SW480 (cell line): ENCODE measurements at regions not wholly inside any gene's neighbourhood (a gene's known extent, or its start where the extent isn't known, plus 50 kb on each side); places are given as distances from the start of the nearest gene placed in this dataset.

Experiments used
- DNase-seq: peaks from one replicate; pipeline ENCODE4 v3.0.0-alpha.2; 2016; ENCODE audit warnings: low spot score

DNA sequence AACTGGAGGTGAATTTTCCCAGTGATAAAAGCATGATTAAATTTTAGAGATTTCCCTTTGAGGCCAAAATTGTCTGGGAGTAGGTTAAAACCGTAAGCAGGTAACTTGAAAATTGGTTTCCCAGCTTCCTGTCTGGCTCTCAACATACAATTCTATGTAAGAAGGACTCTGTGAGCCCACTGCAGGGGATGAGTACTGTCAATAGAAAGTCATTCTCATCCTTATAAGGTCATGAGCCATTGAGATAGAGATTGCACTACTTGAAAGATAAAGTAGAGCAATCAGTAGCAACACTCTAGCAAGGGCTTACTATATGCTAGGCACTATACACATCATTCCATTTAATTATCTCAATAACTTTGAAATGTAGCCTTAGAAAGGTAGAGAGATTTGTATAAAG, 225.6 kb upstream of the HMGA2 start:
- DNase-seq, result no peak

DNA sequence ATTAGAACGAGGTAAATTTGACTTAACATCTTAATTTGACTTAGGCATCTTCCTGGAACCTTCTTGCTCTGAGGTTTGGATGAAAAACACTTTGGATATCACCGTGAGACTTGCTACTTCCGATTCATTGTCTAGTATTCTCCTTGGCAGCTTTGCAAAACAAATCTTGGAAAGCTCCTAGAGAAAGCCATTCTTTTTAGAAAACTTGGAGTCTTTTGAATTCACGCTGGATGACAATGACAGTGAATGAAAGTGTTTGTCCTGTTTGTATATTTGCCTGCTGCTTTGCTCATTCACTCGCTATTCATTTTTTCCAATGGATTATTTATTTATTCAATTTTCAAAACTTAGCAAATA, 222.1 kb upstream of the HMGA2 start:
- DNase-seq, result no peak

DNA sequence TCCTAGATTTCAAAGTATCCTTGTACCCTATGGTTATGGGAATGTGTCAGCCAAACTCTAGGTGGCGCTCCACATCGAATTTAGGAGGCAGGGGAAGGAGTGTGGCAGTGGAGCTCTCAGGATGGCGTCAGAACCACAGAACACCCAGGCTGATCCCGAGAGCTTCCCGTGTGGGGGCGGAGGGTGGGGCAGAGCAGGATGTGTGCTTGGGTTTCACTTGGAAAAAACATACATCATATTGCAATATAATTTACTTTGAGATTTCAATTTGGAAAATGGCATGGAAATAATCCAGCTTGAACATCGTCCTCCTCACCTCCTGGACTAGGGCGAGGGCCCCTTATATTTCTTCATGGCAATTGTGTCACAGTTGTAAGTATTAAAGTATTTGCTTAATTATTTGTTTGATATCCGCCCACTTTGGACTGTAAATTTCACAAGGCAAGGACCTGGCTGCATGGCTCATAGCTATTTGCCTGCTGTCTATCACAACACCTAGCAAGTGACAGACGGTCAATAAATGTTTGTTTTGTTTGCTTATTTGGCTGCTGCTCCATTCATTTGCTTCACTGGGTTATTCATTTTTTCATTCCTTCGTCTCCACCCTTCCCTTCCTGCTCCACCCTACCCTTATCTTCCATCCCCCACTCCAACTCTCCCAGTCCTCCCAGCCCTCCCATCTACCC, 221.5 kb upstream of the HMGA2 start:
- peak; percentile 89 for DNase-seq

DNA sequence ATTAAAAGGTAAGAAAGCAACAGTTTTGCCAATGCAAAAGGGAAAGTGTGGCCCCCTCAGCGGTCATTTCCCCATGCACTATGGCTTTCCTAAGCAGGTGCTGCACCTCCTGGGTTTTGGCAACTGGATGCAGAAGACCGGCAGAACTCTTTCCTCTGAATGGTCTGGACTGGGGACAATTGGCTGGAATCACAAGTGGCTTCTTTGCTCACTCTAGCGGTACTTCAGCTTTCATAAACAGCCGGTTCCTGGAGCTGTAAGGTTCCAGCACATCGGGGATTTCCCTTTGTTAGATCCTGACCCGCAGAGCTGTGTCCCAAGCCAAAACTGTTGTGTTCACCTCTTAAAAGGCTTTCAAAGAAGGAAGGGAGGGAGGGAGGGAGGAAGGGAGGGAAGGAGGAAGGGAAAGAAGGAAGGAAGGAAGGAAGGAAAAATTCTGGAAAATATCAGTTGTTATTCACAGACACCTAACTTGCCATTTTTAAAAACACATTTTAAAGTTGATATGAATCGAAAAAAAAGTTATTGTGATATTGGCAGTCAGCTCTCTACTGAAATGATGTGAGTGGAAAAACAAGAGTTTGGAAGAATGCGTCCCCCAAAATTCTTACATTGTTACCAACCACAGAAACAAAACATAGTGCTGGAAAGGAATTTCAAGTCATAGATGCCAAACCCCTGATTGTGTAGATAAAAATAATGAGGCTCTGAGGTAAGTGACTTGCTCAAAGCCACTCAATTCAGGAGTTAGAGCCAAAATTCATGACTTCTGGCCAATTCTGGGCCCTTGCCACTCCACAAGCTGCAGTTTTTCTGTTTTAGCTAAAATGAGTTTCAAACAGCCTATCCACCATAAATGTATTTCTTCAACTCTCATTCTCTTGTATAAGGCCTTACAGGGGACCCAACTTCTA, 220.6 kb upstream of the HMGA2 start:
- peak; percentile 64 for DNase-seq

DNA sequence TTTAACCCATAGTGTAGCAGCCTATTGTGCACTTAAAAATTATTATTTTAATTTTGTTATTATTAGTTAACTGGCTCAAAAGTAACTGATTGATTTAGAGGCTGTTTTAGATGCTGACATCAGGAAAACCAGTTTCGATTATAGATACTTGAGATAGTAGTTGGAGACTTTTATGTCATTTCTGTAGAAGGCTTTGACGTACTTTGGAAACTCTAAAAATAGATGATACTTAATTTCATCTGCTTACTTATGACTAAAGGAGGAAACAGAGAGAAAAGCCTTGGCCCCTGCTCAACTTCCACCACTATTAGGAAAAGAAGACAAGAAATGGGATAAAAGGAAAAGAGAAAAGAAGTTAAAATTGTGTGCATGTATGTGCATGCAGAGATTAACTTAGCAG, 219.3 kb upstream of the HMGA2 start:
- no peak for DNase-seq

DNA sequence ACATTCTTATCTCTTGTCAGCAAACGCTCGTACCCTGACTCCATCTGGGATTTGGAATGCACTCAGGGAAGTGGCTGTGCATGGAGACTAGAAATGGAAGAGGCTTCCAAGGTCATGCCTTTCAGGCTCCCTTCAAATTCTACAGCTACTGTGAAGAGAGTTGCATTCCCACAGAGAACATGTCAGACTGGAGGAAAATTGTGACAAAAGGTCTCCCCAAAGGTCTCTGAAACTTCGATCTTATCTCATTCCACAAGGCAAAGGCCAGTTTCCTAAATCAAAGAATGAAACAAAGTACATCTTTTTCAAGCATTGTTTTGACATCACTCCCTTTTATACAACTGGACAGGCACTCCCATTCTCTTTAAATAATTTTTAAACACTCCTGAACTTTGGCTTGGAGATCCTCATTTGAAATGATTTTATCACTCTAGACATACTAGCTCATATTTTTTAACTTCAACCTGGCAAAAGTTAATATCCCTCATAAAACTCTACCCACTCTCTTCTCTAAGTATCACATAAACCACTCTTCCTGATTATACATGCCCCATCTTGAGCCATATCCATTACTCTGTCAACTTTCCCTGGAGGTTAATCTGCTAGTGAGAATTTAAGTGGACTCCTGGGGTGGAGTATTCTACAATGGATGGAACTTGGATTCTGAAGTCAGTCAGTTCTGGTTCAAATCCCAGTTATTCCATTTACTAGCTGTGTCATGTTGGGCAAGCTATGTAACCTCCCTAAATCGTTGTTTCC, 218.1 kb upstream of the HMGA2 start:
- DNase-seq, result no peak

DNA sequence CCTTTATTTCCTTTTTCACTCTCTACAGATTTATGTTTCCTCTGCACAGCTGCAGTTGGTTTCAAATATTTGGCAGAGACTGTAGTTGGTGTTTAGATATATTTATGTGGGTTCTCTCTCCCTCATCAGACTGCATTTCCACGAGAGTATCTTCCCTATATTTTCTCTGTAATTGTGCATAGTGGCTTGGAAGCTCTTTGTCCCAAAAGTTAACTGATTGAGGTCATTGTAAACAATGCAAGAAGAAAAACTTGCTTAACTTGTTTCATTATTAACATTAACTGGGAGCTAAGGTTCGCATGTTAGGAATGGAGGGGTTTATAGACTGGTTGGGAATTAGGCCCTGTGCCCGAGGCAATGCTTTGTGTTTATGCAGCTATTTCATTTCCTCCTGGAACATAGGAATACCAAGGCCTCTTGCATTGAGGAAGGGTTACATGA, 216.9 kb upstream of the HMGA2 start:
- no peak for DNase-seq

DNA sequence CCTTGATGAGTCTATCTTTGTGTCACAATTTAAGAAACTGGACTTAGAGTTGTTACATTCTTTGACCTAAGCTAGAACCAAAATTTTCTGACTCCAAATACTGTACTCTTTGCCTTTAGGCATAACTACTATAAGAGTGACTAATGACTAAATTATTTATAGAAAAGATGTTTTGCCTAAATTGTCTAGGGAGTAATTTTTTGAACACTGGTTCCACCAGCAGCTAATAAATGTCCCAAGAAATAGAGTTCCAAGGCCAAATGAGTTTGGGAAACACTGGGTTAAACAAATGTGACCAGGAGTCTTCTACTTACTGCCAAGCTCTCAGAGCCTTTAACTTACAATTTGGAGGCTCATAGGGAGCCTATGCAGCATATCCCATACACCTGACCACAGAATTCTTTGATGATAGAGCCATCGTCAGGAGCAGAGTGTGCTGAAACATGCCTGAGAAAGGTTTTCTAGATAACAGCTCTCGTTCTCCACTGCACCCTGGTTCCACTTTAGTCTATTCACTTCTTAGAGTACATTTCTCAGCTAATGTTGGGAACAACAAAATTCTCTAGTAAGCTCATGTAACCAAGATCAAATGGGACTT, 215.9 kb upstream of the HMGA2 start:
- DNase-seq, result no peak

DNA sequence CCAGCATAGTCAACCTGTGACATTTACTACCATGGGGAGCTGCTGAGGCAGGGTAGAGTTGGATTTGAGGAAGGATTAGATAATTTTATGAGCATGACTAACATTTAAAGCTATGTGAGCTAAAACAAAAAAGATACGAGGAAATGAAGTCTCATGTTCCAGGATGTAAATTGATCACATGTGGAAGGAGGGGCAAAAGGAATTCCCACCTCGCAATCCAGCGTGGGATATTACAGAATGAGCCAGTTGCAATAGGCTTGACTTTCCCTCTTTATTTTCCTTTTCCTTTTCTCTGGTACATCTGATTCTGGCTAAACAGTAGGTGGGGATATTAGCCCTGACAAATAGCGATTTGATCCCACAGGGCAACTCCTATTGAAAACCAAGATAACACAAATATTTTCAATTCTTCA, 214.9 kb upstream of the HMGA2 start:
- no peak for DNase-seq

DNA sequence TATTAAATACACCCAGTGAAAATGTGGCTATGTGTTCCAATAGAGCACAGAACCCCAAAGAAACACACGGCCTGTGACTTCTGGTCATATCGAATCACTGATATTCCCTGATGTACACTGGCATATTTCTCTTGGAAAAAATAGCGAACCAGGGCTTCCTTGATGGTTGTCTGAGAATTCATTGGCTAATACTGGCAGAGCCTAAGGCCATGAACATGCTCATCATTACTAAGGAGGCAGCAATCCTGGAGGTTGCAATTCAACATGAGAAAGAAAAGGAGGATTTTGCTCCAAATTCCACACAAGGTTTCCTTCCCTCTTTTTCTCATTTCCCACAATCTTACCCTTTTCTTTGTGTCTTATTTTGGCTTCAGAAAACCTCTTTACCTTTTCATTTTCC, 212.9 kb upstream of the HMGA2 start:
- no peak for DNase-seq

DNA sequence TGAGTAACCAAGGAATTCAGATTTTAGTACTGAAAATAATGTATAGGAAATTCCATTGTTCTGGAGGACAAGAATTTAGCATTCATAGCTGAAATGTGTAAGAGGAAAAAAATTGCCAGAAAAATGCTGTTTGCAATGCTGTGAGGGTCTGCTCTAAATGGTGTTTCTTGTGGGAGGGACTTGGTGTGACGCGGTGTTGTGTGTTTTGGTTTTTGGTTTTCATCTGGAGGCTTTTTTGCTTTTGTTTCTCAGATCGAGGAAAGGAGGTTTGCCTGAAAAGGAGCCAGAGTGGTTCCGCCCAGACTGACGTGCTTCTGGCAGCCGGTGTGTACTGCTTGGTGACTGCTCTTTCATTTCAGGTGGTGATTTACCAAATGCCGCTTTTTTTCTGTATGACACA, 211.8 kb upstream of the HMGA2 start:
- DNase-seq, result no peak

DNA sequence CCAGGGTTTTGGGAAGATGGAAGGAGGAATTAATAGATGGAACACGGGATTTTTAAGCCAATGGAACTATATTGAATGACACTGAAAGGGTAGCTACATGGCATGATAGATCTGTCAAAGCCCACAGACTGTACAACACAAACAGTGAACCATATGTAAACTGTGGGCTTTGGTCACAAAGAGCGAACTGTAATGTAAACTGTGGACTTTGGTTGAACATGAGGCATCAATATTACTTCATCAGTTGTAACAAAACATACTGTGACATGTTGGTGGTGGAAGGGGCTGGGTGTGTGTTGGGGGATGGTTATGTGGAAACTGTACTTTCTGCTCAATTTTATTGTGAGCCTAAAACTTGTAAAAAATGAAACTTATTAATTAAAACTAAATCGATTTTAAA, 210.6 kb upstream of the HMGA2 start:
- no peak for DNase-seq

DNA sequence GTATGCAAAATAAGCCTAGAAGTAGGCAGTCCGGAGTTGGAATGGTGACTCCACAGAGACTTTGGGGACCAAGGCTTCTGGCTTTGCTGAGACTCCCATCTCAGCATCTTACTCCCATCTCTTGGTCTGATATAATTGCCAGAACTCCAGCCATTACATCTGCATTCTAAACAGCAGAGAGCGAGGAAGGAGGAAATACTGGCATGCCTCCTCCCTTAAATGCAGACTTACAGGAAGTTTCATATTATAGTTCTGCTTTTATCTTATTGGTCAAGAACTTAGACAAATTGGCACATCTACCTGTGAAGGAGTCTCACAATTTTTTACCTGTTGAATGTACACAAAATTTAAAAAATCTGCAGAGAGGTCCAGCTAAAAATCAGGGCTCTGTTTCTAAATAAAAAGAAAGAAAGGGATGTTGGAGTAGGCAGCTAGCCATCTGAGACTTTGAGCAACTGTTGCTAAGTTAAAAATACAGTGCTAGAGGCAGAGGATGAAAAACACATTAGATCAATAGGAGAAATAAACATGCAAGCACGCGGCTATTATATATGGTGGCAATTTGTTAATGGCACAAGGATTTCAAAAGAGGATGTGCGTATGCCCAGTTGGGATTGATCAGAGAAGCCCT, 209.9 kb upstream of the HMGA2 start:
- DNase-seq, result no peak

DNA sequence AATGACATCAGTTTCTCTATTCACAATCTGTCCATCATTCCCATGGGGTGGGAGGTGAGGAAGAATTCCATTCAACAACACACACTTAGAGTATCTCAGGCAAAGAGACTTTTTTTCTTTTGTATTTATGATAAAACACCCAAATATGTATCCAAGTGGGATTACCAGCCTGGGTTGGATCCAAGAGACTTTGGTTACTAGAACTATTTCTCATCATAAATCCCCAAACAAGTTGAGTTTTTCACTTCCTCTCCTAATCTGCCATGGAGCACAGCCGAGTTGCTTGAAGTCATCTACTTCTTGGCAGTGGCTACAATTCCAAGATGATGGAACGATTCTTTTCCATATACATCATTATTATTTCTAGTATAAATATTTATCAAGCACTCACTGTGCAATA, 209.2 kb upstream of the HMGA2 start:
- DNase-seq, result no peak

DNA sequence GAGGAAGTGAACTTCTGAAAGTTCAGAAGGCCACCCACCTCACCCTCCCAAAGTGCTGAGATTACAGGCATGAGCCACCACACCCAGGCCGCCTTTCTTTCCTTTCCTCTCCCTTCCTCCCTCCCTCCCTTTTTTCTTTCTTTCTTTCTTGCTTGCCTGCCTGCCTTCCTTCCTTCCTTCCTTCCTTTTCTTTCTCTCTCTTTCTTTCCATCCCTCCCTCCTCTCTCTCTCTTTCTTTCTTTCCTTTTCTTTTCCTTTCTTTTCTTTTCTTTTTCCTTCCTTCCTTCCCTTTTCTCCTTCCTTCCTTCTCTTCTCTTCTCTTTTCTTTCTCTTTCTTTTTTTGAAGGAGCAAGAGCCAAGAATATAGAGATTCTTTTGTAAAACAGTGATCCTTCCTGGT, 208.3 kb upstream of the HMGA2 start:
- DNase-seq, result no peak

DNA sequence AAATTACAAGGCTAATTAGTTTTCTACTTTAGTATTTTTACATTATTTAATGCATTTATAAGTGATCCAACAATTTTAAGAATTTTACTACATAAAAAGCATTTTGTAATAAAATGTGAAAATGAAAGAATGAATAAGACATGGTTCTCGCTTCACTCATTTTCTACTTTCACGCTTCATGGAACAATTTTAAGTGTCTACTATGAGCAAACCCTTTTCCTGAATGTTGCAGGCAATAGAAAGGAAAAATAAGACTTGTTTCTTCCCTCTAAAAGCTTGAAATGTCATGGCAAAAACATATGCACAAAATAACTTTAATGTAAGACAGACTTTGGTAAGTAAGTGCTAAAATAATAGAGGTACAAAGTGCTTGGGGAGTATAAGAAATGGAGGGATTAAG, 205.7 kb upstream of the HMGA2 start:
- DNase-seq, result no peak

DNA sequence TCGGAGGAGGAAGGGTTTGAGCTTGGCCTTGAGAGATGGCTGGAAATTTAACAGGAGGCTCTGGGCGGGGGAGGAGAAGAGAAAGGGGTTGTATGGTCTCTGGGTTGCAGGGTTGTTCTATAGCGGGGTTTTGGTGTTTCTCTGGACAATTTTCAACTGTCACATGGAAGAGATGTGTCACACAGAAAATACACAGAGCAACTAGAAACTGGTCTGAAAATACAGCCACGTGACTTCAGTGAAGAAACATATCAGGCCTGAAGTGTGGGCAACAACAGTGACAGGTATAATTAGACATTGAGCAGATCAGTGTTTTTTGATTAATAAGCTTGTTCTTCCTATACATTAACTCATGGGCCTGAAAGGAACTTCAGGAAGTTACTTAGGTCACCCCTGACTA, 205.3 kb upstream of the HMGA2 start:
- no peak for DNase-seq

DNA sequence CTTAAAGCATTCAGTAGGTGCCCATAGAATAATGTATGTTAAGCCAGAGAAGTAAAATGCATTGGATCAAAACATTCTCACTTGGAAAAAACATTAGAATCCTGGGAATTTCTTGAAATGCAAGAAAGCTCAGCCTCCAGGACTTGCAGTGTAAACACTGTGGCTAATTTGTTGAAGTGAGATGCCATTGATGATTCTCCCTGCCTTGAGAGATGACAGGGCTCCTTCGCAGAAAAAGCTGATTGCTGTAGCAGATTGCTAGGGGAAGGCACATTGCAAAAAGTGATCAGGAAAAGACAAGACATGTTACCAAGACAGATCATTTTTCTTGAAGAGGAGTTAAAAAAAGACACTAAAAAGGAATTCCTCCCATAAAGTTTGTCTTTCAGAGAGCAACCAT, 204.2 kb upstream of the HMGA2 start:
- no peak for DNase-seq

DNA sequence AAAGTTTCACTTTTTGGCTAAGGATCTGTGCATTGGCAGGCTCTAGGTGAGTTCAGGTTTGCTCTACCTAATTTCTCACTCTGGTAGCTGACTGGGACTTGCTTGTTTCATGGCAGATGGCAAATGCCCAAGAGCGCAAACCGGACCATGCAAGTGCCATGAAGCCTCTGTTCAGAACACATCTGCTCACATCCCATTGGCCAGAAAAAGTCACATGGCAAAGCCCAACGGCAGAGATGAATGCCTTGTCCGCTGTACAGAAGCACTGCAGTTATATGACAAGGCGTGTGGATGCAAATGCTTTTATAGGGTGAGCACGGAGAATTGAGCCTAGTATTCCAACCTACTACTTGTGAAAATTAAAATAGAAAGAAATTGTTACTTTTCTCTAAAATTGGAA, 202.2 kb upstream of the HMGA2 start:
- no peak for DNase-seq

DNA sequence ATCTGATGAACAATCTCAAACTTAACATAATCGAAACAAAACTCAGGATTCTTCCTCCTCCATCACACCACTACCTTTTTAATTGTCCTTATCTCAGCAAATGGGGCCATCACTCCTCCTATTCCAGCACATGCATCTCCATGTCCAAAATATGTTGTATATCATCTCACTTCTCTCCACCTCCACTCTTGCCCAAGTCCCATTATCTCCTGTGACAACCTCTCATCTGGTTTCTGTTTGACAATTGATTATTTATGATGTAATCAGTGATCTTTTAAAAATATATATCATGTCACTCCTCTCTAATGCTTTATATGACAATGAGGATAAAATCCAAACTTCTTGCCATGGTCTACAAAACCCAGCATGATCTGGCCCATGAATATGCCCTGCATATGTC, 200.8 kb upstream of the HMGA2 start:
- no peak for DNase-seq

DNA sequence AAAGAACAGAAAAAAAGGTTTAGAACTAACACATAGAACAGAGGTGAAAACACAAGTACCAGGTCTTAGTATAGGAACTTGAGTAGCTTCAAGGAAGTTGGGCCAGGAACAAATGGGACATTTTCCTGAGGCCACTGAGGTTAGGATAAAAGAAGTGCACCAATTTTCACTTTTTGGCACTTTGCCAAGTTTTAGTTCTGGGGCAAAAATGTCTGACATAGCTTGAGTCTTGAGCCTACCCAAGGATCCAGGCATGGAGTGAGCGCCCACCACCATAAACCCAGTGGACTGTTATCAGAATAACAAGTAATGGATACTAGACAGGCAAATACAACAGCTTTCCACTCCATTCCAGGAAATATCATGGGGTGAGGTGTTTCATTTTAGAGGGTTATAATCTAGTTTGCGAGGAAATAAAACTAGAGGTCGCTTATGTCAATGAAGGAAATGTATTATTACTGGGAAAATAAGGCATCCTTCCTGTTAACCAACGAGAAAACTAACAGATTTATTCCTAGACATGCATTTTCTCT, 199.7 kb upstream of the HMGA2 start:
- no peak for DNase-seq

DNA sequence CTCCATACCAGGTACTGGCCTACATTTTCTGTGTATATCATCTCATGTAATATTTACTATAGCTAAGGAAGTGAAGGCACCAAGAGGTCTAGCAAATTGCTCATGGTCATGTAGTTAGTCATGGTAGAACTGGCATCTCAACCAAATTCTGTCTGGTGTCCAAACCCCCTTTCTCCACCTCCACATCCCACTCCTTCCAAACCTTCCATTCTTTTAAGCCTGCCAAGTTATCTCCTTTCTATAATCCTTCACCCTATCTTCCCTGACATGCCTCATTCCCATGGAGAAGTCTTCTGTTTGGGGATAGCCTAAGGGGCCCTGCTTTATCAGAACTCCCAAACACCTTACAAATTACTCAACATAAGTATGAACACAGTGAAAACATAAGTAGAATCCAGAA, 196.2 kb upstream of the HMGA2 start:
- DNase-seq, result no peak
